IMR-90 (cell line): ENCODE measurements at regions not wholly inside any gene's neighbourhood (a gene's known extent, or its start where the extent isn't known, plus 50 kb on each side); places are given as distances from the start of the nearest gene placed in this dataset.

Experiments
- BHLHE40 ChIP-seq: fragments of 150-350 bp; IDR thresholded peaks from 2 replicates; pipeline ENCODE4 v1.6.1; 2016; ENCODE audit warnings: mild to moderate bottlenecking, low read depth, low read length
- CEBPB ChIP-seq: IDR thresholded peaks from 2 replicates; pipeline ENCODE4 v1.6.1; 2012; ENCODE audit warnings: low read depth, low read length, improper control_type of control experiment
- CHD1 ChIP-seq: IDR thresholded peaks from 2 replicates; pipeline ENCODE4 v1.6.1; 2012; ENCODE audit warnings: low read depth, low read length, improper control_type of control experiment
- CTCF ChIP-seq: conservative IDR thresholded peaks from 2 replicates; pipeline ENCODE4 v1.5.1; 2012; ENCODE audit warnings: mild to moderate bottlenecking, low read depth, low read length, improper control_type of control experiment
- ELK1 ChIP-seq: fragments of 150-350 bp; IDR thresholded peaks from 2 replicates; pipeline ENCODE4 v1.6.1; 2016; ENCODE audit warnings: low read depth, mild to moderate bottlenecking, low read length, moderate library complexity, borderline replicate concordance
- MAFK ChIP-seq: IDR thresholded peaks from 2 replicates; pipeline ENCODE4 v1.6.1; 2012; ENCODE audit warnings: low read depth, low read length, improper control_type of control experiment
- MAZ ChIP-seq: IDR thresholded peaks from 2 replicates; pipeline ENCODE4 v1.6.1; 2012; ENCODE audit warnings: low read depth, mild to moderate bottlenecking, low read length, improper control_type of control experiment, moderate library complexity, borderline replicate concordance
- MXI1 ChIP-seq: IDR thresholded peaks from 2 replicates; pipeline ENCODE4 v1.6.1; 2012; ENCODE audit warnings: low read depth, mild to moderate bottlenecking, low read length, moderate library complexity, borderline replicate concordance
- POLR2A ChIP-seq: IDR thresholded peaks from 2 replicates; pipeline ENCODE4 v1.6.1; 2012; ENCODE audit warnings: mild to moderate bottlenecking, low read depth, low read length
- RCOR1 ChIP-seq: IDR thresholded peaks from 2 replicates; pipeline ENCODE4 v1.6.1; 2012; ENCODE audit warnings: mild to moderate bottlenecking, low read length, improper control_type of control experiment; ENCODE audit not compliant: insufficient replicate concordance
- RFX5 ChIP-seq: IDR thresholded peaks from 2 replicates; pipeline ENCODE4 v1.8.0; 2012; ENCODE audit warnings: low read depth, mild to moderate bottlenecking, low read length, moderate library complexity
- USF2 ChIP-seq: fragments of 150-350 bp; IDR thresholded peaks from 2 replicates; pipeline ENCODE4 v1.6.1; 2017; ENCODE audit warnings: mild to moderate bottlenecking, antibody characterized with exemption, low read length, low read depth

- TF ChIP-seq RCOR1 (no peak), CTCF (no peak), RFX5 (no peak), MAZ (no peak), POLR2A (no peak), BHLHE40 (no peak), CEBPB (no peak), MXI1 (no peak), MAFK (no peak), CHD1 (no peak), USF2 (no peak), ELK1 (no peak)
Measured at GRCh38 chr2:76009484-76009883, 298.8 kb upstream of the GCFC2 start.
